CD4-positive, alpha-beta memory T cell (primary cell): ENCODE measurements at regions not wholly inside any gene's neighbourhood (a gene's known extent, or its start where the extent isn't known, plus 50 kb on each side); places are given as distances from the start of the nearest gene placed in this dataset.

ENCODE experiments used
- CTCF ChIA-PET: fragments of 350-600 bp; sonication (Branson Sonifier 250); formaldehyde crosslinking; loops from one replicate; lab custom pipeline; 2021; ENCODE audit warnings: inconsistent platforms; ENCODE audit not compliant: partially characterized antibody; lab: Charles Lee
- POLR2A ChIA-PET: fragments of 350-600 bp; sonication (Branson Sonifier 250); formaldehyde crosslinking; loops from one replicate; lab custom pipeline; 2021; ENCODE audit not compliant: partially characterized antibody; lab: Charles Lee
- DNase-seq, 5 donors: peaks; one replicate each; pipeline versions ENCODE4 v3.0.0 to v3.0.0-alpha.2; 2020 to 2022; ENCODE audit warnings: mixed read lengths in 1 of 5
- H3K27ac ChIP-seq: one replicate; pipeline ENCODE4 v1.7.0; 2013; ENCODE audit warnings: low read depth, low read length
- H3K27me3 ChIP-seq: 2 replicates; pipeline ENCODE4 v1.7.0; 2013; ENCODE audit warnings: mild to moderate bottlenecking, low read length, moderate library complexity; ENCODE audit not compliant: insufficient read depth
- H3K36me3 ChIP-seq: 2 replicates; pipeline ENCODE4 v1.7.0; 2013; ENCODE audit warnings: mild to moderate bottlenecking, low read length, moderate library complexity; ENCODE audit not compliant: insufficient read depth
- H3K4me1 ChIP-seq: 2 replicates; pipeline ENCODE4 v1.7.0; 2013; ENCODE audit warnings: mild to moderate bottlenecking, low read length, moderate library complexity; ENCODE audit not compliant: insufficient read depth
- H3K4me3 ChIP-seq, 2 donors: one replicate each; pipeline ENCODE4 v1.7.0; 2013; ENCODE audit warnings: low read length in 2 of 2, mild to moderate bottlenecking in 1 of 2
- H3K9me3 ChIP-seq, 2 donors: one replicate each; pipeline ENCODE4 v1.7.0; 2013; ENCODE audit warnings: low read length in 2 of 2, control low read depth in 1 of 2; ENCODE audit not compliant: control insufficient read depth in 1 of 2
- H3K27ac Mint-ChIP-seq, 7 donors: one replicate each; pipeline ENCODE4 v1.8.0; 2020 to 2021; ENCODE audit warnings: mixed read lengths in 7 of 7, mild to moderate bottlenecking in 6 of 7, inconsistent platforms in 3 of 7, moderate library complexity in 3 of 7
- H3K27me3 Mint-ChIP-seq, 2 donors: one replicate each; pipeline ENCODE4 v1.8.0; 2020 to 2021; ENCODE audit warnings: mixed read lengths in 2 of 2
- H3K36me3 Mint-ChIP-seq, 2 donors: one replicate each; pipeline ENCODE4 v1.8.0; 2020 to 2021; ENCODE audit warnings: mixed read lengths in 2 of 2, inconsistent platforms in 1 of 2, mild to moderate bottlenecking in 1 of 2
- H3K4me1 Mint-ChIP-seq, 4 donors: one replicate each; pipeline ENCODE4 v1.8.0; 2020 to 2021; ENCODE audit warnings: mixed read lengths in 4 of 4, mild to moderate bottlenecking in 1 of 4
- H3K4me3 Mint-ChIP-seq, 8 donors: one replicate each; pipeline ENCODE4 v1.8.0; 2020 to 2021; ENCODE audit warnings: mixed read lengths in 8 of 8, mild to moderate bottlenecking in 7 of 8, moderate library complexity in 6 of 8, inconsistent platforms in 3 of 8
- H3K9me3 Mint-ChIP-seq, 8 donors: one replicate each; pipeline ENCODE4 v1.8.0; 2020 to 2021; ENCODE audit warnings: mixed read lengths in 8 of 8, mild to moderate bottlenecking in 5 of 8, inconsistent platforms in 3 of 8, moderate library complexity in 1 of 8
- intact Hi-C: fragments of 100-400 bp; cut with micrococcal nuclease; formaldehyde crosslinking; loops from one replicate; pipeline ENCODE4 v1.15.1; 2023

GRCh38 chr1:9419369-9420041 lies 119.8 kb upstream of the SLC25A33 start:
- H3K27me3 ChIP-seq = no peaks in the 10 kb centered on the region
- H3K4me3 ChIP-seq = no peak overlapping the region
- H3K9me3 ChIP-seq = no peaks in the 10 kb centered on the region
- H3K4me1 Mint-ChIP-seq = peaks cover 36 to 57% (median 44%) of the 10 kb centered on the region in 4 donors
- peaks cover 0 to 6% of the 10 kb centered on the region in 2 donors for H3K27me3 Mint-ChIP-seq
- CTCF ChIA-PET = no interaction called here
- H3K27ac ChIP-seq = no peak overlapping the region
- no peaks in the 10 kb centered on the region for H3K36me3 Mint-ChIP-seq
- H3K27ac Mint-ChIP-seq = no peak overlapping the region
- POLR2A ChIA-PET = interaction anchor here (0.7 kb wide), 1 partner anchor 9 kb away, joined by 3 read pairs; no protein-coding TSS in a partner anchor
- peak overlapping the region in 2 of 8 donors; percentile 13 to 39 for H3K4me3 Mint-ChIP-seq
- DNase-seq = no peak
- peaks cover 48% of the 10 kb centered on the region for H3K4me1 ChIP-seq
- H3K36me3 ChIP-seq = no peaks in the 10 kb centered on the region
- H3K9me3 Mint-ChIP-seq = no peaks in the 10 kb centered on the region
- intact Hi-C loops = loop anchor here (10.0 kb wide), 1 partner anchor 125 kb away; the partner anchor contains the start of gene SPSB1

- Mint-ChIP-seq H3K4me3 (peak overlapping the region in 4 of 8 donors; percentile 26 to 56 (median 46)), H3K9me3 (no peaks in the 10 kb centered on the region), H3K4me1 (peaks cover 45 to 70% (median 56%) of the 10 kb centered on the region in 4 donors), H3K36me3 (no peaks in the 10 kb centered on the region), H3K27me3 (peaks cover 0 to 6% of the 10 kb centered on the region in 2 donors), H3K27ac (peak overlapping the region in 5 of 7 donors; percentile 4 to 84 (median 37))
- peak in 2 of 5 donors; percentile 12 to 21 for DNase-seq
- Histone ChIP-seq H3K36me3 (no peaks in the 10 kb centered on the region), H3K9me3 (no peaks in the 10 kb centered on the region), H3K4me1 (peaks cover 61% of the 10 kb centered on the region), H3K27me3 (no peaks in the 10 kb centered on the region), H3K4me3 (no peak overlapping the region), H3K27ac (no peak overlapping the region)
- POLR2A ChIA-PET = no interaction called here
- CTCF ChIA-PET = interaction anchor here (0.7 kb wide), 1 partner anchor 10 kb away, joined by 3 read pairs; no protein-coding TSS in a partner anchor
- intact Hi-C loops = loop anchor here (10.0 kb wide), 1 partner anchor 126 kb away; the partner anchor contains the start of gene SPSB1
These were observed 118.3 kb upstream of the SLC25A33 start for GRCh38 chr1:9420835-9421532.

DNA sequence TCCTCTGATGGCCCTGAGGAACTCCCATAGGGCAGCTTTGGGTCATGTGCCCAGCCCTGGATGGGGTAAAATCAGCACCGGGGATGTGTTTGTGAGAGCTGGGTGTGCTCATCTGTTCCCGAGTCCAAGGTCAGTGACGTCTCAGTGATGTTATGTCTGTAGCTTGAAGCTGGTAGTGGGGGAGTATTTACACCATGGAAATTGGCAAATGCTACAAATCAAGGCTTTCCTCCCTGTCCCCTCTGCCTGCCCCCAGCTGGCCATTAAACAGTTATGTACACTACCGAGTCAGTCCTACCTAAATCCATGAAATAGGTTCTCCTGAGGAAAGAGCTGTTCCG lies 117.8 kb upstream of the SLC25A33 start:
- H3K27me3 ChIP-seq = no peaks in the 10 kb centered on the region
- Mint-ChIP-seq H3K4me1 (peaks cover 47 to 71% (median 57%) of the 10 kb centered on the region in 4 donors), H3K4me3 (no peak overlapping the region), H3K27me3 (peaks cover 0 to 9% of the 10 kb centered on the region in 2 donors), H3K9me3 (no peaks in the 10 kb centered on the region), H3K36me3 (peaks cover 0 to 2% of the 10 kb centered on the region in 2 donors), H3K27ac (peak overlapping the region in 1 of 7 donors; percentile 63)
- intact Hi-C loops = loop anchor here (10.0 kb wide), 1 partner anchor 127 kb away; the partner anchor contains the start of gene SPSB1
- POLR2A ChIA-PET = no interaction called here
- peaks cover 61% of the 10 kb centered on the region for H3K4me1 ChIP-seq
- H3K36me3 ChIP-seq = no peaks in the 10 kb centered on the region
- no peak overlapping the region for H3K27ac ChIP-seq
- H3K9me3 ChIP-seq = no peaks in the 10 kb centered on the region
- DNase-seq = no peak
- no peak overlapping the region for H3K4me3 ChIP-seq
- CTCF ChIA-PET = interaction anchor here (0.7 kb wide), 1 partner anchor 9 kb away, joined by 3 read pairs; no protein-coding TSS in a partner anchor

GRCh38 chr1:9422321-9422720 lies 116.9 kb upstream of the SLC25A33 start:
- intact Hi-C loops = loop anchor here (10.0 kb wide), 1 partner anchor 128 kb away; the partner anchor contains the start of gene SPSB1

DNA sequence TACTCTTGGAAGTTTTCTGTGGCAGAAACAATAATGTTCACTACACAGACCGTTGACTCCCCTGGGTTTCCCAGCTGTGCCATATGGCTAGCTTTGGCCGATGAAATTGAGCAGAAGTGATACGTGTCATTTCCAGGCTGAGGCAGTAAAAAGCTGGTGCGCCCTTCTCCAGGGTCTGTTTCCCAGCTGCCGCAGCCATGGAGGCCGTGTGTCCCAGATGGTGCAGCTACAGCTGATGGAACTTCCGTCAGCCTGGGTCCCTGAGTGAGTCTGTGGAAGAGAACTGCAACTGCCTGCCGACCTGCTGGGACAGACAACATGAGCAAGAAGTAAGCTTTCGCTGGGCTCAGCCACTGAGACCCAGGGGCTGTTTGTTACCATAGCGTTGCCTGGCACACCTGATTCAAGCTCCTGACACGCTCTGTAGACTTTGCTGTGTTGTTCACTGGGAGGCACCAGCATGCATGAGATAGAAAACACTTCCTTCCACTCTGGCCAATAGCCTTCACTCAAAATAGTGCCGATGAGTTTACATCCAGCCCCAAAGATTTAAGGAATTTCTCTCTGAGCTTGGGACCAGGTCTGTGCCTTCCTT lies 116.3 kb upstream of the SLC25A33 start:
- Histone ChIP-seq H3K9me3 (no peaks in the 10 kb centered on the region), H3K27ac (no peak overlapping the region), H3K36me3 (no peaks in the 10 kb centered on the region), H3K27me3 (no peaks in the 10 kb centered on the region), H3K4me3 (no peak overlapping the region), H3K4me1 (peaks cover 60% of the 10 kb centered on the region)
- peaks cover 0 to 8% of the 10 kb centered on the region in 2 donors for H3K27me3 Mint-ChIP-seq
- DNase-seq = no peak
- ChIA-PET POLR2A (interaction anchor here (4.1 kb wide), 1 partner anchor 9 kb away, joined by 30 read pairs; no protein-coding TSS in a partner anchor), CTCF (no interaction called here)
- intact Hi-C loops = loop anchor here (10.0 kb wide), 1 partner anchor 128 kb away; the partner anchor contains the start of gene SPSB1
- H3K4me3 Mint-ChIP-seq = no peak overlapping the region
- H3K9me3 Mint-ChIP-seq = no peaks in the 10 kb centered on the region
- peak overlapping the region in 2 of 7 donors; percentile 11 to 41 for H3K27ac Mint-ChIP-seq
- peaks cover 0 to 3% of the 10 kb centered on the region in 2 donors for H3K36me3 Mint-ChIP-seq
- H3K4me1 Mint-ChIP-seq = peaks cover 41 to 71% (median 52%) of the 10 kb centered on the region in 4 donors

More at GRCh38 chr1:9422321-9422720, 116.9 kb upstream of the SLC25A33 start:
- Histone ChIP-seq H3K4me1 (peaks cover 61% of the 10 kb centered on the region), H3K4me3 (no peak overlapping the region), H3K9me3 (no peaks in the 10 kb centered on the region), H3K27ac (no peak overlapping the region), H3K27me3 (no peaks in the 10 kb centered on the region), H3K36me3 (no peaks in the 10 kb centered on the region)
- Mint-ChIP-seq H3K4me1 (peaks cover 46 to 71% (median 55%) of the 10 kb centered on the region in 4 donors), H3K27me3 (peaks cover 0 to 10% of the 10 kb centered on the region in 2 donors), H3K27ac (peak overlapping the region in 1 of 7 donors; percentile 11), H3K9me3 (no peaks in the 10 kb centered on the region), H3K4me3 (no peak overlapping the region), H3K36me3 (peaks cover 0 to 3% of the 10 kb centered on the region in 2 donors)
- no peak for DNase-seq
- POLR2A ChIA-PET = no interaction called here
- CTCF ChIA-PET = no interaction called here

- Mint-ChIP-seq H3K9me3 (peaks cover 0 to 2% (median 0%) of the 10 kb centered on the region in 8 donors), H3K4me1 (peaks cover 49 to 78% (median 59%) of the 10 kb centered on the region in 4 donors), H3K27ac (peak overlapping the region in 1 of 7 donors; percentile 65), H3K27me3 (peaks cover 0 to 9% of the 10 kb centered on the region in 2 donors), H3K36me3 (peaks cover 0 to 10% of the 10 kb centered on the region in 2 donors), H3K4me3 (no peak overlapping the region)
- Histone ChIP-seq H3K36me3 (no peaks in the 10 kb centered on the region), H3K4me3 (no peak overlapping the region), H3K27me3 (no peaks in the 10 kb centered on the region), H3K9me3 (no peaks in the 10 kb centered on the region), H3K27ac (no peak overlapping the region), H3K4me1 (peaks cover 60% of the 10 kb centered on the region)
- no peak for DNase-seq
- intact Hi-C loops = loop anchor here (10.0 kb wide), 1 partner anchor 129 kb away; the partner anchor contains the start of gene SPSB1
- POLR2A ChIA-PET = interaction anchor here (4.1 kb wide), 1 partner anchor 11 kb away, joined by 30 read pairs; no protein-coding TSS in a partner anchor
- CTCF ChIA-PET = no interaction called here
These were observed 115.0 kb upstream of the SLC25A33 start for GRCh38 chr1:9424261-9424660.
